ENCODE measurements at regions not wholly inside any gene's neighbourhood (a gene's known extent, or its start where the extent isn't known, plus 50 kb on each side); places are given as distances from the start of the nearest gene placed in this dataset.

GRCh38 chr6:4466261-4466660 lies 309.9 kb upstream of the CDYL start:
- no peaks in the 10 kb centered on the region for H3K9me2 ChIP-seq (ENCODE audit: insufficient read depth, low read length)
- H3K9ac ChIP-seq (ENCODE audit: low read length) = no peak overlapping the region
- no peak overlapping the region for H3K4me2 ChIP-seq (ENCODE audit: low read length)
- H3K27ac ChIP-seq (ENCODE audit: low read length) = no peak overlapping the region
- H3K4me3 ChIP-seq (ENCODE audit: low read length) = no peak overlapping the region
- H3K36me3 ChIP-seq (ENCODE audit: insufficient read depth, low read length) = no peaks in the 10 kb centered on the region
- H3F3A ChIP-seq (ENCODE audit: insufficient read depth, low read length, poor library complexity, severe bottlenecking) = no peaks in the 10 kb centered on the region
- TF ChIP-seq RAD21 (conservative IDR thresholded peaks at IDR 0.05) (no peak), TAF1 (IDR thresholded peaks at IDR 0.05; ENCODE audit: low read depth) (no peak), SMC3 (conservative IDR thresholded peaks at IDR 0.05; ENCODE audit: poor library complexity) (no peak), POLR2AphosphoS5 (IDR thresholded peaks at IDR 0.05) (no peak), EP300 (conservative IDR thresholded peaks at IDR 0.05; ENCODE audit: poor library complexity, severe bottlenecking) (no peak), MXI1 (conservative IDR thresholded peaks at IDR 0.05; ENCODE audit: poor library complexity, severe bottlenecking) (no peak)
- TF ChIP-seq, protein P1, sequence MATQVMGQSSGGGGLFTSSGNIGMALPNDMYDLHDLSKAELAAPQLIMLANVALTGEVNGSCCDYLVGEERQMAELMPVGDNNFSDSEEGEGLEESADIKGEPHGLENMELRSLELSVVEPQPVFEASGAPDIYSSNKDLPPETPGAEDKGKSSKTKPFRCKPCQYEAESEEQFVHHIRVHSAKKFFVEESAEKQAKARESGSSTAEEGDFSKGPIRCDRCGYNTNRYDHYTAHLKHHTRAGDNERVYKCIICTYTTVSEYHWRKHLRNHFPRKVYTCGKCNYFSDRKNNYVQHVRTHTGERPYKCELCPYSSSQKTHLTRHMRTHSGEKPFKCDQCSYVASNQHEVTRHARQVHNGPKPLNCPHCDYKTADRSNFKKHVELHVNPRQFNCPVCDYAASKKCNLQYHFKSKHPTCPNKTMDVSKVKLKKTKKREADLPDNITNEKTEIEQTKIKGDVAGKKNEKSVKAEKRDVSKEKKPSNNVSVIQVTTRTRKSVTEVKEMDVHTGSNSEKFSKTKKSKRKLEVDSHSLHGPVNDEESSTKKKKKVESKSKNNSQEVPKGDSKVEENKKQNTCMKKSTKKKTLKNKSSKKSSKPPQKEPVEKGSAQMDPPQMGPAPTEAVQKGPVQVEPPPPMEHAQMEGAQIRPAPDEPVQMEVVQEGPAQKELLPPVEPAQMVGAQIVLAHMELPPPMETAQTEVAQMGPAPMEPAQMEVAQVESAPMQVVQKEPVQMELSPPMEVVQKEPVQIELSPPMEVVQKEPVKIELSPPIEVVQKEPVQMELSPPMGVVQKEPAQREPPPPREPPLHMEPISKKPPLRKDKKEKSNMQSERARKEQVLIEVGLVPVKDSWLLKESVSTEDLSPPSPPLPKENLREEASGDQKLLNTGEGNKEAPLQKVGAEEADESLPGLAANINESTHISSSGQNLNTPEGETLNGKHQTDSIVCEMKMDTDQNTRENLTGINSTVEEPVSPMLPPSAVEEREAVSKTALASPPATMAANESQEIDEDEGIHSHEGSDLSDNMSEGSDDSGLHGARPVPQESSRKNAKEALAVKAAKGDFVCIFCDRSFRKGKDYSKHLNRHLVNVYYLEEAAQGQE (IDR thresholded peaks at IDR 0.05; ENCODE audit: borderline replicate concordance) = no peak
- H3K79me2 ChIP-seq (replicated peaks; ENCODE audit: insufficient read depth, low read length) = no peaks in the 10 kb centered on the region
- H3K9me3 ChIP-seq (ENCODE audit: low read length) = no peaks in the 10 kb centered on the region
- no peaks in the 10 kb centered on the region for H3K27me3 ChIP-seq (ENCODE audit: insufficient read depth, low read depth, low read length)
- no peaks in the 10 kb centered on the region for H4K20me1 ChIP-seq (ENCODE audit: insufficient read depth)
- H2AFZ ChIP-seq (ENCODE audit: low read depth, low read length) = no peak overlapping the region

- no peak overlapping the region for H3K4me3 ChIP-seq (ENCODE audit: low read length)
- no peak overlapping the region for H2AFZ ChIP-seq (ENCODE audit: low read depth, low read length)
- no peaks in the 10 kb centered on the region for H3K9me3 ChIP-seq (ENCODE audit: low read length)
- no peak overlapping the region for H3K4me2 ChIP-seq (ENCODE audit: low read length)
- no peaks in the 10 kb centered on the region for H4K20me1 ChIP-seq (ENCODE audit: insufficient read depth)
- H3F3A ChIP-seq (ENCODE audit: insufficient read depth, low read length, poor library complexity, severe bottlenecking) = no peaks in the 10 kb centered on the region
- TF ChIP-seq, protein P1 (IDR thresholded peaks at IDR 0.05; ENCODE audit: borderline replicate concordance) = no peak
- TF ChIP-seq SMC3 (conservative IDR thresholded peaks at IDR 0.05; ENCODE audit: poor library complexity) (no peak), MXI1 (conservative IDR thresholded peaks at IDR 0.05; ENCODE audit: poor library complexity, severe bottlenecking) (no peak), RAD21 (conservative IDR thresholded peaks at IDR 0.05) (no peak), EP300 (conservative IDR thresholded peaks at IDR 0.05; ENCODE audit: poor library complexity, severe bottlenecking) (no peak), CTCF (IDR thresholded peaks at IDR 0.05; ENCODE audit: poor library complexity, severe bottlenecking) (no peak), TAF1 (IDR thresholded peaks at IDR 0.05; ENCODE audit: low read depth) (no peak), POLR2AphosphoS5 (IDR thresholded peaks at IDR 0.05) (no peak), EZH2 (IDR thresholded peaks at IDR 0.05; ENCODE audit: borderline replicate concordance, insufficient read depth, low read length, poor library complexity, severe bottlenecking) (no peak)
- H3K27ac ChIP-seq (ENCODE audit: low read length) = no peak overlapping the region
- no peaks in the 10 kb centered on the region for H3K79me2 ChIP-seq (replicated peaks; ENCODE audit: insufficient read depth, low read length)
- H3K9ac ChIP-seq (ENCODE audit: low read length) = no peak overlapping the region
- H3K36me3 ChIP-seq (ENCODE audit: insufficient read depth, low read length) = no peaks in the 10 kb centered on the region
- H3K9me2 ChIP-seq (ENCODE audit: insufficient read depth, low read length) = no peaks in the 10 kb centered on the region
- no peaks in the 10 kb centered on the region for H3K27me3 ChIP-seq (ENCODE audit: insufficient read depth, low read depth, low read length)
These were observed 311.6 kb upstream of the CDYL start for GRCh38 chr6:4464638-4465037.
